ENCODE measurements at regions not wholly inside any gene's neighbourhood (a gene's known extent, or its start where the extent isn't known, plus 50 kb on each side); places are given as distances from the start of the nearest gene placed in this dataset.

GRCh38 chr1:108034396-108034795 is 69.4 kb upstream of the VAV3 start:
- DNase-seq (ENCODE audit: low spot score in 2 of 2), result no peak
- Histone ChIP-seq H3K27ac (peak overlapping the region; percentile 65), H3K4me1 (peaks cover 24% of the 10 kb centered on the region), H3K36me3 (no peaks in the 10 kb centered on the region), H3K9me3 (no peaks in the 10 kb centered on the region), H3K27me3 (no peaks in the 10 kb centered on the region), H3K4me3 (no peak overlapping the region)
- TF ChIP-seq, protein P1, sequence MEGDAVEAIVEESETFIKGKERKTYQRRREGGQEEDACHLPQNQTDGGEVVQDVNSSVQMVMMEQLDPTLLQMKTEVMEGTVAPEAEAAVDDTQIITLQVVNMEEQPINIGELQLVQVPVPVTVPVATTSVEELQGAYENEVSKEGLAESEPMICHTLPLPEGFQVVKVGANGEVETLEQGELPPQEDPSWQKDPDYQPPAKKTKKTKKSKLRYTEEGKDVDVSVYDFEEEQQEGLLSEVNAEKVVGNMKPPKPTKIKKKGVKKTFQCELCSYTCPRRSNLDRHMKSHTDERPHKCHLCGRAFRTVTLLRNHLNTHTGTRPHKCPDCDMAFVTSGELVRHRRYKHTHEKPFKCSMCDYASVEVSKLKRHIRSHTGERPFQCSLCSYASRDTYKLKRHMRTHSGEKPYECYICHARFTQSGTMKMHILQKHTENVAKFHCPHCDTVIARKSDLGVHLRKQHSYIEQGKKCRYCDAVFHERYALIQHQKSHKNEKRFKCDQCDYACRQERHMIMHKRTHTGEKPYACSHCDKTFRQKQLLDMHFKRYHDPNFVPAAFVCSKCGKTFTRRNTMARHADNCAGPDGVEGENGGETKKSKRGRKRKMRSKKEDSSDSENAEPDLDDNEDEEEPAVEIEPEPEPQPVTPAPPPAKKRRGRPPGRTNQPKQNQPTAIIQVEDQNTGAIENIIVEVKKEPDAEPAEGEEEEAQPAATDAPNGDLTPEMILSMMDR (IDR thresholded peaks at IDR 0.05), result no peak
- no peak for TF ChIP-seq POLR2A (IDR thresholded peaks at IDR 0.05)
- TF ChIP-seq POLR2AphosphoS5 (IDR thresholded peaks at IDR 0.05), result no peak
- no peak for TF ChIP-seq EP300 (IDR thresholded peaks at IDR 0.05)
- 33% methylated on average over 1 of the region's 1 CpG for WGBS

- Histone ChIP-seq H3K9me3 (no peaks in the 10 kb centered on the region), H3K4me1 (peaks cover 21% of the 10 kb centered on the region), H3K27ac (no peak overlapping the region), H3K36me3 (no peaks in the 10 kb centered on the region), H3K27me3 (no peaks in the 10 kb centered on the region), H3K4me3 (no peak overlapping the region)
- 71% methylated on average over 2 of the region's 2 CpGs for WGBS
- DNase-seq (ENCODE audit: low spot score in 2 of 2), result no peak
- TF ChIP-seq POLR2A (IDR thresholded peaks at IDR 0.05), result no peak
Observed at GRCh38 chr1:108033550-108033951, 68.6 kb upstream of the VAV3 start.

- Histone ChIP-seq H3K36me3 (no peaks in the 10 kb centered on the region), H3K27ac (no peak overlapping the region), H3K27me3 (no peaks in the 10 kb centered on the region), H3K9me3 (no peaks in the 10 kb centered on the region), H3K4me3 (no peak overlapping the region), H3K4me1 (peaks cover 7% of the 10 kb centered on the region)
- DNase-seq (ENCODE audit: low spot score in 2 of 2), result no peak
- TF ChIP-seq, protein P1 (IDR thresholded peaks at IDR 0.05), result no peak
- TF ChIP-seq POLR2A (IDR thresholded peaks at IDR 0.05), result no peak
- no peak for TF ChIP-seq POLR2AphosphoS5 (IDR thresholded peaks at IDR 0.05)
- TF ChIP-seq EP300 (IDR thresholded peaks at IDR 0.05), result no peak
- WGBS, result 83% methylated on average over 1 of the region's 1 CpG
Observed at GRCh38 chr1:108028841-108029388, 63.9 kb upstream of the VAV3 start.

DNA sequence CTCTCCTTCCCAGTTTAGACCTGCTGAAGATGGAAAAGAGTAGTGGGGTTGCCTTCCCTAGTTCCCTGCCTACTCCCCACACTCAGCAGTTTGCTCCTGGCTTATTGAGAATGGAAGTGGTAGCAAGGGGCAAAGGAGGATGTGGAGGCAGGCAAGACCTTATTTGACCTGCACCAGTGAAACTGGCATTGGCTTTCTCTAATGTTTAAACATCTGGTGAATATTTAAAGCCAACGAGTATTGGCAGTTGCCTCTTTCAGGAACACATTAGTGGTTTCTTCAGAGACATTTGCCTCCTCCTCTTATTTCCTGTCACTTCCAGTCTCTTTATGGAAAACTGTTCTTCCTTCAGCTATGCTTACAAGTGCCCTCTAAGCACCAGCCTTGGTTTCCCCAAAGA is 62.4 kb upstream of the VAV3 start:
- TF ChIP-seq POLR2A (IDR thresholded peaks at IDR 0.05) (no peak), EP300 (IDR thresholded peaks at IDR 0.05) (no peak), POLR2AphosphoS5 (IDR thresholded peaks at IDR 0.05) (no peak)
- TF ChIP-seq, protein P1 (IDR thresholded peaks at IDR 0.05), result no peak
- WGBS, result 11% methylated on average over 1 of the region's 1 CpG

DNA sequence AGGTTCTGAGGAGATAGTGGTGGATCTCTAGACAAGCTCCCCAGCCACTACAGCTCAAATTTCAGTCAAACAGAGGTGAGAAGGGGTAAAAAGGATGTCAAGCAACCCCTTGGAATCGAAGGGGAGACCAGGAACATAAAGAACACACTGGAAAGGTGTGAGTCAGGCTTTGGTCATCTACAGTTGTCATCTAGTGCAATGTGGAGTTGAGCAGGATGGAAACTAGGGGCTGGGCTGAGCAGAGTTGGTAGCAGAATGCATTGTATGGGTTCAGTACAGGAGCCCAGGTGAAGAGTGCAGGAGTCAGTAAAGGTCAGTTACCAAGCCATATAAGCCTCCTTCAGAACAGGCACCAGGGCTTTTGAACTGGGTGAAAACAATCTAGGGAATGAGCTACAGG is 52.7 kb upstream of the VAV3 start:
- Histone ChIP-seq H3K27me3 (no peaks in the 10 kb centered on the region), H3K27ac (no peak overlapping the region), H3K36me3 (no peaks in the 10 kb centered on the region), H3K9me3 (no peaks in the 10 kb centered on the region), H3K4me1 (no peaks in the 10 kb centered on the region), H3K4me3 (no peak overlapping the region)
- DNase-seq (ENCODE audit: low spot score in 2 of 2), result no peak
- TF ChIP-seq POLR2A (IDR thresholded peaks at IDR 0.05) (no peak), POLR2AphosphoS5 (IDR thresholded peaks at IDR 0.05) (no peak), EP300 (IDR thresholded peaks at IDR 0.05) (no peak)
- TF ChIP-seq, protein P1 (IDR thresholded peaks at IDR 0.05), result no peak
- WGBS, result 86% methylated on average over 1 of the region's 1 CpG

More for the DNA sequence above, 62.4 kb upstream of the VAV3 start:
- no peak overlapping the region for H3K27ac ChIP-seq
- no peaks in the 10 kb centered on the region for H3K27me3 ChIP-seq
- DNase-seq (ENCODE audit: low spot score in 2 of 2), result no peak
- no peak overlapping the region for H3K4me3 ChIP-seq
- peaks cover 2% of the 10 kb centered on the region for H3K4me1 ChIP-seq
- H3K9me3 ChIP-seq, result no peaks in the 10 kb centered on the region
- no peaks in the 10 kb centered on the region for H3K36me3 ChIP-seq

- 34% methylated on average over 4 of the region's 4 CpGs for WGBS
- no peak overlapping the region for H3K27ac ChIP-seq
Observed at GRCh38 chr1:108016451-108016920, 51.5 kb upstream of the VAV3 start.

More at GRCh38 chr1:108016451-108016920, 51.5 kb upstream of the VAV3 start:
- Histone ChIP-seq H3K4me3 (no peak overlapping the region), H3K4me1 (no peaks in the 10 kb centered on the region), H3K27me3 (no peaks in the 10 kb centered on the region), H3K36me3 (no peaks in the 10 kb centered on the region), H3K9me3 (no peaks in the 10 kb centered on the region)
- TF ChIP-seq, protein P1 (IDR thresholded peaks at IDR 0.05), result no peak
- no peak for TF ChIP-seq POLR2AphosphoS5 (IDR thresholded peaks at IDR 0.05)
- no peak for TF ChIP-seq POLR2A (IDR thresholded peaks at IDR 0.05)
- no peak for DNase-seq (ENCODE audit: low spot score in 2 of 2)

Measured in suprapubic skin (tissue), 4 donors.